ENCODE measurements at regions not wholly inside any gene's neighbourhood (a gene's known extent, or its start where the extent isn't known, plus 50 kb on each side); places are given as distances from the start of the nearest gene placed in this dataset.

- DNase-seq = no peak
Observed at GRCh38 chr6:27053738-27054137, 193.8 kb upstream of the PRSS16 start.

- no peak for DNase-seq
Observed at GRCh38 chr6:27056615-27057014, 190.9 kb upstream of the PRSS16 start.

- no peak for DNase-seq
Observed at GRCh38 chr6:27059621-27060425, 187.7 kb upstream of the PRSS16 start.

GRCh38 chr6:27061235-27061993 is 186.1 kb upstream of the PRSS16 start:
- no peak for DNase-seq

GRCh38 chr6:27062755-27063154 is 184.7 kb upstream of the PRSS16 start:
- DNase-seq = no peak

- no peak for DNase-seq
Observed at GRCh38 chr6:27065183-27065582, 182.3 kb upstream of the PRSS16 start.

- DNase-seq = no peak
Observed at GRCh38 chr6:27066381-27066780, 181.1 kb upstream of the PRSS16 start.

GRCh38 chr6:27066802-27067201 is 180.7 kb upstream of the PRSS16 start:
- no peak for DNase-seq

- no peak for DNase-seq
Observed at GRCh38 chr6:27073441-27073840, 174.1 kb upstream of the PRSS16 start.

- no peak for DNase-seq
Observed at GRCh38 chr6:27076116-27076515, 171.4 kb upstream of the PRSS16 start.

- DNase-seq = peak; percentile 49
Observed at GRCh38 chr6:27078734-27079357, 168.7 kb upstream of the PRSS16 start.

GRCh38 chr6:27081188-27081587 is 166.3 kb upstream of the PRSS16 start:
- DNase-seq = no peak

GRCh38 chr6:27081931-27082330 is 165.6 kb upstream of the PRSS16 start:
- DNase-seq = no peak

GRCh38 chr6:27088068-27088467 is 159.4 kb upstream of the PRSS16 start:
- no peak for DNase-seq

GRCh38 chr6:27091661-27092315 is 155.7 kb upstream of the PRSS16 start:
- peak; percentile 3 for DNase-seq

- no peak for DNase-seq
Observed at GRCh38 chr6:27092316-27092692, 155.2 kb upstream of the PRSS16 start.

GRCh38 chr6:27095914-27096313 is 151.6 kb upstream of the PRSS16 start:
- DNase-seq = no peak

- peak; percentile 22 for DNase-seq
Observed at GRCh38 chr6:27096834-27097511, 150.5 kb upstream of the PRSS16 start.

GRCh38 chr6:27098956-27099355 is 148.5 kb upstream of the PRSS16 start:
- DNase-seq = no peak

GRCh38 chr6:27100921-27101320 is 146.6 kb upstream of the PRSS16 start:
- no peak for DNase-seq

GRCh38 chr6:27101824-27102223 is 145.7 kb upstream of the PRSS16 start:
- DNase-seq = no peak

- no peak for DNase-seq
Observed at GRCh38 chr6:27106382-27106781, 141.1 kb upstream of the PRSS16 start.

GRCh38 chr6:27111743-27112142 is 135.8 kb upstream of the PRSS16 start:
- no peak for DNase-seq

Data from CD4-positive, alpha-beta T cell treated with Interleukin-12 subunit alpha and Interleukin-12 subunit beta, for 1 hour (primary cell).